WTC11 (cell line): ENCODE measurements at regions not wholly inside any gene's neighbourhood (a gene's known extent, or its start where the extent isn't known, plus 50 kb on each side); places are given as distances from the start of the nearest gene placed in this dataset.

Experiments used
- CREB1 ChIP-seq: sonication (generic); formaldehyde crosslinking; IDR thresholded peaks from 2 replicates; pipeline ENCODE4 v1.8.0; 2023; ENCODE audit warnings: mild to moderate bottlenecking, missing genetic modification reagents
- EMX1 ChIP-seq: fragments of 250-450 bp; sonication (Bioruptor Pico); IDR thresholded peaks from 2 replicates; pipeline ENCODE4 v1.8.0; 2021; ENCODE audit warnings: mild to moderate bottlenecking
- ESRRA ChIP-seq: sonication (generic); formaldehyde crosslinking; IDR thresholded peaks from 2 replicates; pipeline ENCODE4 v1.8.1; 2022; ENCODE audit warnings: mild to moderate bottlenecking, missing genetic modification reagents, borderline replicate concordance
- NR2C2 ChIP-seq: sonication (generic); formaldehyde crosslinking; IDR thresholded peaks from 2 replicates; pipeline ENCODE4 v1.8.0; 2022; ENCODE audit warnings: mild to moderate bottlenecking, missing genetic modification reagents
- SP1 ChIP-seq: sonication (generic); formaldehyde crosslinking; conservative IDR thresholded peaks from 2 replicates; pipeline ENCODE4 v1.8.1; 2022; ENCODE audit warnings: missing genetic modification reagents
- ZNF263 ChIP-seq: sonication (generic); formaldehyde crosslinking; IDR thresholded peaks from 2 replicates; pipeline ENCODE4 v1.8.1; 2022; ENCODE audit warnings: low read depth, mild to moderate bottlenecking, moderate library complexity, missing genetic modification reagents
- TF ChIP-seq, protein P1 (sequence below): sonication (generic); formaldehyde crosslinking; IDR thresholded peaks from 2 replicates; pipeline ENCODE4 v1.8.1; 2022; ENCODE audit warnings: mild to moderate bottlenecking, missing genetic modification reagents, moderate library complexity, borderline replicate concordance
- TF ChIP-seq, protein P2 (sequence below): fragments of 200-600 bp; IDR thresholded peaks from 2 replicates; pipeline ENCODE4 v1.8.0; 2022; ENCODE audit warnings: antibody characterized with exemption
- TF ChIP-seq, protein P3 (sequence below): sonication (generic); formaldehyde crosslinking; IDR thresholded peaks from 2 replicates; pipeline ENCODE4 v1.8.0; 2023; ENCODE audit warnings: mild to moderate bottlenecking, missing genetic modification reagents
- TF ChIP-seq, protein P4 (sequence below): sonication (generic); formaldehyde crosslinking; IDR thresholded peaks from 2 replicates; pipeline ENCODE4 v1.8.1; 2022; ENCODE audit warnings: missing genetic modification reagents, borderline replicate concordance
- TF ChIP-seq, protein P5 (sequence below): sonication (generic); formaldehyde crosslinking; IDR thresholded peaks from 2 replicates; pipeline ENCODE4 v1.8.1; 2022; ENCODE audit warnings: mild to moderate bottlenecking, moderate library complexity, missing genetic modification reagents
- TF ChIP-seq, protein P6 (sequence below): sonication (generic); formaldehyde crosslinking; IDR thresholded peaks from 2 replicates; pipeline ENCODE4 v1.8.1; 2022; ENCODE audit warnings: low read depth, mild to moderate bottlenecking, moderate library complexity, missing genetic modification reagents, borderline replicate concordance
- TF ChIP-seq, protein P7 (sequence below): sonication (generic); formaldehyde crosslinking; IDR thresholded peaks from 2 replicates; pipeline ENCODE4 v1.8.1; 2023; ENCODE audit warnings: mild to moderate bottlenecking, missing genetic modification reagents
- TF ChIP-seq, protein P8 (sequence below): sonication (generic); formaldehyde crosslinking; IDR thresholded peaks from 2 replicates; pipeline ENCODE4 v1.8.1; 2023; ENCODE audit warnings: mild to moderate bottlenecking, missing genetic modification reagents, moderate library complexity

DNA sequence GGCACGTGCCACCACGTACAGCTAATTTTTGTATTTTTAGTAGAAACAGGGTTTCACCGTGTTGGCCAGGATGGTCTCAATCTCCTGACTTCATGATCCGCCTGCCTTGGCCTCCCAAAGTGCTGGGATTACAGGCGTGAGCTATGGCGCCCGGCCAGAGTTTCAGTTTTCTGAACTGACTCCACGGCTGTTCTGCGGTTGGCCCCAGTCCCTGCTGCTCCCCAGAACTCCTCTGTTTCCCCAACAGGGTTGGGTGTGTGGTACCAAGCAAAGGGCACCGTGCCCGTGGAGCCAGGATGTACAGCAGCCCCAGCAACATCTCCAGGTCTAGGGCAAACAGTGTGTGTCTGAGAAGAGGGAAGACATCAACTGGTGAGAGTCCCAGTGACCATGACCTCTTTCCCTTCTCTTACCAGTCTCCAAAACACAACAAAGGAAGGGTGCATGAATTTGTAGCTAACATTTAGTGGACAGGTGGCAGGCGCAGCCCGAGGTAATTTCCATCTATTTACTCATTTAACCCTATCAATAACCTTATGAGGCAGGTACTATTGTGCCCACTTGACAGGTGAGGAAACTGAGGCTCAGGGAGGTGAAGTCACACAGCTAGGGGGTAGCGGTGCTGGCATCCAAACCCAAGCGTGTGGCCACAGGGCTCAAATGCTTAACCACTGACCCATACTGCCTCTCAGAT, 57.0 kb upstream of the RBFOX2 start:
- TF ChIP-seq, protein P1, sequence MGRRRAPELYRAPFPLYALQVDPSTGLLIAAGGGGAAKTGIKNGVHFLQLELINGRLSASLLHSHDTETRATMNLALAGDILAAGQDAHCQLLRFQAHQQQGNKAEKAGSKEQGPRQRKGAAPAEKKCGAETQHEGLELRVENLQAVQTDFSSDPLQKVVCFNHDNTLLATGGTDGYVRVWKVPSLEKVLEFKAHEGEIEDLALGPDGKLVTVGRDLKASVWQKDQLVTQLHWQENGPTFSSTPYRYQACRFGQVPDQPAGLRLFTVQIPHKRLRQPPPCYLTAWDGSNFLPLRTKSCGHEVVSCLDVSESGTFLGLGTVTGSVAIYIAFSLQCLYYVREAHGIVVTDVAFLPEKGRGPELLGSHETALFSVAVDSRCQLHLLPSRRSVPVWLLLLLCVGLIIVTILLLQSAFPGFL (CRISPR knock-in tag) = no peak
- TF ChIP-seq, protein P2, sequence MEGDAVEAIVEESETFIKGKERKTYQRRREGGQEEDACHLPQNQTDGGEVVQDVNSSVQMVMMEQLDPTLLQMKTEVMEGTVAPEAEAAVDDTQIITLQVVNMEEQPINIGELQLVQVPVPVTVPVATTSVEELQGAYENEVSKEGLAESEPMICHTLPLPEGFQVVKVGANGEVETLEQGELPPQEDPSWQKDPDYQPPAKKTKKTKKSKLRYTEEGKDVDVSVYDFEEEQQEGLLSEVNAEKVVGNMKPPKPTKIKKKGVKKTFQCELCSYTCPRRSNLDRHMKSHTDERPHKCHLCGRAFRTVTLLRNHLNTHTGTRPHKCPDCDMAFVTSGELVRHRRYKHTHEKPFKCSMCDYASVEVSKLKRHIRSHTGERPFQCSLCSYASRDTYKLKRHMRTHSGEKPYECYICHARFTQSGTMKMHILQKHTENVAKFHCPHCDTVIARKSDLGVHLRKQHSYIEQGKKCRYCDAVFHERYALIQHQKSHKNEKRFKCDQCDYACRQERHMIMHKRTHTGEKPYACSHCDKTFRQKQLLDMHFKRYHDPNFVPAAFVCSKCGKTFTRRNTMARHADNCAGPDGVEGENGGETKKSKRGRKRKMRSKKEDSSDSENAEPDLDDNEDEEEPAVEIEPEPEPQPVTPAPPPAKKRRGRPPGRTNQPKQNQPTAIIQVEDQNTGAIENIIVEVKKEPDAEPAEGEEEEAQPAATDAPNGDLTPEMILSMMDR = no peak
- TF ChIP-seq NR2C2 (CRISPR knock-in tag) (no peak), SP1 (CRISPR knock-in tag) (no peak), CREB1 (CRISPR knock-in tag) (no peak), ESRRA (CRISPR knock-in tag) (no peak), ZNF263 (no peak), EMX1 (CRISPR knock-in tag) (no peak)
- TF ChIP-seq, protein P3, sequence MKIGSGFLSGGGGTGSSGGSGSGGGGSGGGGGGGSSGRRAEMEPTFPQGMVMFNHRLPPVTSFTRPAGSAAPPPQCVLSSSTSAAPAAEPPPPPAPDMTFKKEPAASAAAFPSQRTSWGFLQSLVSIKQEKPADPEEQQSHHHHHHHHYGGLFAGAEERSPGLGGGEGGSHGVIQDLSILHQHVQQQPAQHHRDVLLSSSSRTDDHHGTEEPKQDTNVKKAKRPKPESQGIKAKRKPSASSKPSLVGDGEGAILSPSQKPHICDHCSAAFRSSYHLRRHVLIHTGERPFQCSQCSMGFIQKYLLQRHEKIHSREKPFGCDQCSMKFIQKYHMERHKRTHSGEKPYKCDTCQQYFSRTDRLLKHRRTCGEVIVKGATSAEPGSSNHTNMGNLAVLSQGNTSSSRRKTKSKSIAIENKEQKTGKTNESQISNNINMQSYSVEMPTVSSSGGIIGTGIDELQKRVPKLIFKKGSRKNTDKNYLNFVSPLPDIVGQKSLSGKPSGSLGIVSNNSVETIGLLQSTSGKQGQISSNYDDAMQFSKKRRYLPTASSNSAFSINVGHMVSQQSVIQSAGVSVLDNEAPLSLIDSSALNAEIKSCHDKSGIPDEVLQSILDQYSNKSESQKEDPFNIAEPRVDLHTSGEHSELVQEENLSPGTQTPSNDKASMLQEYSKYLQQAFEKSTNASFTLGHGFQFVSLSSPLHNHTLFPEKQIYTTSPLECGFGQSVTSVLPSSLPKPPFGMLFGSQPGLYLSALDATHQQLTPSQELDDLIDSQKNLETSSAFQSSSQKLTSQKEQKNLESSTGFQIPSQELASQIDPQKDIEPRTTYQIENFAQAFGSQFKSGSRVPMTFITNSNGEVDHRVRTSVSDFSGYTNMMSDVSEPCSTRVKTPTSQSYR (CRISPR knock-in tag) = no peak
- TF ChIP-seq, protein P4, sequence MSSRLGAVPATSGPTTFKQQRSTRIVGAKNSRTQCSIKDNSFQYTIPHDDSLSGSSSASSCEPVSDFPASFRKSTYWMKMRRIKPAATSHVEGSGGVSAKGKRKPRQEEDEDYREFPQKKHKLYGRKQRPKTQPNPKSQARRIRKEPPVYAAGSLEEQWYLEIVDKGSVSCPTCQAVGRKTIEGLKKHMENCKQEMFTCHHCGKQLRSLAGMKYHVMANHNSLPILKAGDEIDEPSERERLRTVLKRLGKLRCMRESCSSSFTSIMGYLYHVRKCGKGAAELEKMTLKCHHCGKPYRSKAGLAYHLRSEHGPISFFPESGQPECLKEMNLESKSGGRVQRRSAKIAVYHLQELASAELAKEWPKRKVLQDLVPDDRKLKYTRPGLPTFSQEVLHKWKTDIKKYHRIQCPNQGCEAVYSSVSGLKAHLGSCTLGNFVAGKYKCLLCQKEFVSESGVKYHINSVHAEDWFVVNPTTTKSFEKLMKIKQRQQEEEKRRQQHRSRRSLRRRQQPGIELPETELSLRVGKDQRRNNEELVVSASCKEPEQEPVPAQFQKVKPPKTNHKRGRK = no peak
- TF ChIP-seq, protein P5, sequence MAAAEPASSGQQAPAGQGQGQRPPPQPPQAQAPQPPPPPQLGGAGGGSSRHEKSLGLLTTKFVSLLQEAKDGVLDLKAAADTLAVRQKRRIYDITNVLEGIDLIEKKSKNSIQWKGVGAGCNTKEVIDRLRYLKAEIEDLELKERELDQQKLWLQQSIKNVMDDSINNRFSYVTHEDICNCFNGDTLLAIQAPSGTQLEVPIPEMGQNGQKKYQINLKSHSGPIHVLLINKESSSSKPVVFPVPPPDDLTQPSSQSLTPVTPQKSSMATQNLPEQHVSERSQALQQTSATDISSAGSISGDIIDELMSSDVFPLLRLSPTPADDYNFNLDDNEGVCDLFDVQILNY (CRISPR knock-in tag) = no peak
- TF ChIP-seq, protein P6, sequence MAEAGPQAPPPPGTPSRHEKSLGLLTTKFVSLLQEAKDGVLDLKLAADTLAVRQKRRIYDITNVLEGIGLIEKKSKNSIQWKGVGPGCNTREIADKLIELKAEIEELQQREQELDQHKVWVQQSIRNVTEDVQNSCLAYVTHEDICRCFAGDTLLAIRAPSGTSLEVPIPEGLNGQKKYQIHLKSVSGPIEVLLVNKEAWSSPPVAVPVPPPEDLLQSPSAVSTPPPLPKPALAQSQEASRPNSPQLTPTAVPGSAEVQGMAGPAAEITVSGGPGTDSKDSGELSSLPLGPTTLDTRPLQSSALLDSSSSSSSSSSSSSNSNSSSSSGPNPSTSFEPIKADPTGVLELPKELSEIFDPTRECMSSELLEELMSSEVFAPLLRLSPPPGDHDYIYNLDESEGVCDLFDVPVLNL (CRISPR knock-in tag) = no peak
- TF ChIP-seq, protein P7, sequence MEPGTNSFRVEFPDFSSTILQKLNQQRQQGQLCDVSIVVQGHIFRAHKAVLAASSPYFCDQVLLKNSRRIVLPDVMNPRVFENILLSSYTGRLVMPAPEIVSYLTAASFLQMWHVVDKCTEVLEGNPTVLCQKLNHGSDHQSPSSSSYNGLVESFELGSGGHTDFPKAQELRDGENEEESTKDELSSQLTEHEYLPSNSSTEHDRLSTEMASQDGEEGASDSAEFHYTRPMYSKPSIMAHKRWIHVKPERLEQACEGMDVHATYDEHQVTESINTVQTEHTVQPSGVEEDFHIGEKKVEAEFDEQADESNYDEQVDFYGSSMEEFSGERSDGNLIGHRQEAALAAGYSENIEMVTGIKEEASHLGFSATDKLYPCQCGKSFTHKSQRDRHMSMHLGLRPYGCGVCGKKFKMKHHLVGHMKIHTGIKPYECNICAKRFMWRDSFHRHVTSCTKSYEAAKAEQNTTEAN (CRISPR knock-in tag) = no peak
- TF ChIP-seq, protein P8, sequence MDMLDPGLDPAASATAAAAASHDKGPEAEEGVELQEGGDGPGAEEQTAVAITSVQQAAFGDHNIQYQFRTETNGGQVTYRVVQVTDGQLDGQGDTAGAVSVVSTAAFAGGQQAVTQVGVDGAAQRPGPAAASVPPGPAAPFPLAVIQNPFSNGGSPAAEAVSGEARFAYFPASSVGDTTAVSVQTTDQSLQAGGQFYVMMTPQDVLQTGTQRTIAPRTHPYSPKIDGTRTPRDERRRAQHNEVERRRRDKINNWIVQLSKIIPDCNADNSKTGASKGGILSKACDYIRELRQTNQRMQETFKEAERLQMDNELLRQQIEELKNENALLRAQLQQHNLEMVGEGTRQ (CRISPR knock-in tag) = no peak
